Astrocyte (in vitro differentiated cells and primary cell): ENCODE measurements at regions not wholly inside any gene's neighbourhood (a gene's known extent, or its start where the extent isn't known, plus 50 kb on each side); places are given as distances from the start of the nearest gene placed in this dataset.

Source experiments
- DNase-seq: peaks from one replicate; pipeline ENCODE4 v3.0.0-alpha.2; 2010; ENCODE audit warnings: low read depth
- FAIRE-seq: peaks from 2 replicates; lab custom pipeline; 2011; peaks lifted over from hg19 to GRCh38; lab: Jason Lieb, UNC
- H2AFZ ChIP-seq: 2 replicates; pipeline ENCODE4 v1.6.0; 2012; ENCODE audit warnings: low read depth, low read length, inconsistent platforms
- H3K27ac ChIP-seq: 2 replicates; pipeline ENCODE4 v1.5.1; 2011; ENCODE audit warnings: low read depth, low read length, inconsistent platforms
- H3K27me3 ChIP-seq: 2 replicates; pipeline ENCODE4 v1.6.0; 2011; ENCODE audit warnings: low read length, inconsistent platforms; ENCODE audit not compliant: insufficient read depth
- H3K36me3 ChIP-seq: 2 replicates; pipeline ENCODE4 v1.5.1; 2011; ENCODE audit warnings: low read length, inconsistent platforms; ENCODE audit not compliant: insufficient read depth
- H3K4me1 ChIP-seq: 2 replicates; pipeline ENCODE4 v1.5.1; 2011; ENCODE audit warnings: low read length, inconsistent platforms; ENCODE audit not compliant: insufficient read depth
- H3K4me2 ChIP-seq: 2 replicates; pipeline ENCODE4 v1.6.0; 2012; ENCODE audit warnings: low read length, inconsistent platforms
- H3K4me3 ChIP-seq: 2 replicates; pipeline ENCODE4 v1.5.1; 2011; ENCODE audit warnings: low read depth, mild to moderate bottlenecking, low read length, inconsistent platforms; ENCODE audit not compliant: insufficient read depth
- H3K79me2 ChIP-seq: 2 replicates; pipeline ENCODE4 v1.6.0; 2012; ENCODE audit warnings: mild to moderate bottlenecking, low read length, inconsistent platforms; ENCODE audit not compliant: insufficient read depth
- H3K9ac ChIP-seq: 2 replicates; pipeline ENCODE4 v1.6.0; 2012; ENCODE audit warnings: mild to moderate bottlenecking, low read length, inconsistent platforms
- H3K9me3 ChIP-seq: 2 replicates; pipeline ENCODE4 v1.5.1; 2012; ENCODE audit warnings: low read depth, mild to moderate bottlenecking, low read length, inconsistent platforms; ENCODE audit not compliant: insufficient read depth
- H4K20me1 ChIP-seq: 2 replicates; pipeline ENCODE4 v1.6.0; 2012; ENCODE audit warnings: low read length, inconsistent platforms; ENCODE audit not compliant: insufficient read depth
- H3K27ac Mint-ChIP-seq: one replicate; pipeline ENCODE4 v1.8.0; 2021; ENCODE audit warnings: mild to moderate bottlenecking, mixed read lengths; ENCODE audit not compliant: unreplicated experiment
- H3K27me3 Mint-ChIP-seq: one replicate; pipeline ENCODE4 v1.8.0; 2021; ENCODE audit warnings: low read depth, mixed read lengths; ENCODE audit not compliant: unreplicated experiment
- H3K36me3 Mint-ChIP-seq: one replicate; pipeline ENCODE4 v1.8.0; 2021; ENCODE audit warnings: low read depth, mixed read lengths; ENCODE audit not compliant: unreplicated experiment
- H3K4me1 Mint-ChIP-seq: one replicate; pipeline ENCODE4 v1.8.0; 2021; ENCODE audit warnings: low read depth, mixed read lengths; ENCODE audit not compliant: unreplicated experiment
- H3K4me3 Mint-ChIP-seq: one replicate; pipeline ENCODE4 v1.8.0; 2021; ENCODE audit warnings: mild to moderate bottlenecking, moderate library complexity, mixed read lengths; ENCODE audit not compliant: unreplicated experiment
- H3K9me3 Mint-ChIP-seq: one replicate; pipeline ENCODE4 v1.8.0; 2021; ENCODE audit warnings: mild to moderate bottlenecking, mixed read lengths; ENCODE audit not compliant: unreplicated experiment
- CTCF ChIP-seq: IDR thresholded peaks from 2 replicates; pipeline ENCODE4 v1.5.1; 2011; ENCODE audit warnings: low read depth, mild to moderate bottlenecking, inconsistent platforms, low read length, moderate library complexity; ENCODE audit not compliant: insufficient read depth
- EZH2 ChIP-seq: IDR thresholded peaks from 2 replicates; pipeline ENCODE4 v1.6.1; 2012; ENCODE audit warnings: mild to moderate bottlenecking, low read length, inconsistent platforms; ENCODE audit not compliant: insufficient read depth

DNA sequence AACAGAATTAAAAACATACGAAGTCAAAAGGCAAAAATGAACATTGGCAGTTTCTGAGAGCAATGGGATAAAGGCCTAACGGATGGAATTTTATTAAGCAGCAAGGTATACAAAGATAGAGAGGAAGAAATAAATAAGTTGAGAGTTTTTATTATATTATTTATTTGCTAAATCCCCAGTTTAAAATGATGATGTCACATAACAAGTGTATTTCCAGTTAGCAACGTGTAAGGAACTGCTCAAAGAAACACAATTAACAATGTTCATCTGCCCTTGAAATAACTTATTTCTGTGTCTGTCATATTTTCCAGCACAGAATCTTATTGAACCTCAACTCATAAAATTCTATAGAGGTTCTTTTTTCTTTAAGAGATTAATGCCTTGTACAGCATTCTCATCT, 108.6 kb upstream of the TMEM106B start:
- no peak overlapping the region for H3K9ac ChIP-seq
- no peaks in the 10 kb centered on the region for H3K27me3 ChIP-seq
- FAIRE-seq (no peak), DNase-seq (no peak)
- H3K27ac ChIP-seq: no peak overlapping the region
- no peak overlapping the region for H3K27ac Mint-ChIP-seq
- no peaks in the 10 kb centered on the region for H3K79me2 ChIP-seq
- H3K27me3 Mint-ChIP-seq: no peaks in the 10 kb centered on the region
- no peaks in the 10 kb centered on the region for H3K36me3 Mint-ChIP-seq
- no peaks in the 10 kb centered on the region for H3K4me1 Mint-ChIP-seq
- H4K20me1 ChIP-seq: no peaks in the 10 kb centered on the region
- TF ChIP-seq EZH2 (no peak), CTCF (no peak)
- no peak overlapping the region for H2AFZ ChIP-seq
- no peak overlapping the region for H3K4me2 ChIP-seq
- H3K9me3 ChIP-seq: no peaks in the 10 kb centered on the region
- no peak overlapping the region for H3K4me3 Mint-ChIP-seq
- H3K4me1 ChIP-seq: no peaks in the 10 kb centered on the region
- H3K9me3 Mint-ChIP-seq: peaks cover 2% of the 10 kb centered on the region
- H3K36me3 ChIP-seq: no peaks in the 10 kb centered on the region
- no peak overlapping the region for H3K4me3 ChIP-seq

GRCh38 chr7:12103948-12104347, 107.1 kb upstream of the TMEM106B start:
- no peaks in the 10 kb centered on the region for H3K4me1 ChIP-seq
- H3K27ac ChIP-seq: no peak overlapping the region
- H4K20me1 ChIP-seq: no peaks in the 10 kb centered on the region
- H3K27me3 ChIP-seq: no peaks in the 10 kb centered on the region
- Mint-ChIP-seq H3K36me3 (no peaks in the 10 kb centered on the region), H3K27ac (no peak overlapping the region), H3K4me3 (no peak overlapping the region), H3K9me3 (peaks cover 2% of the 10 kb centered on the region), H3K27me3 (no peaks in the 10 kb centered on the region), H3K4me1 (no peaks in the 10 kb centered on the region)
- TF ChIP-seq CTCF: no peak
- no peak for TF ChIP-seq EZH2
- no peak overlapping the region for H3K9ac ChIP-seq
- no peak overlapping the region for H3K4me3 ChIP-seq
- FAIRE-seq (no peak), DNase-seq (peak; percentile 23)
- H3K4me2 ChIP-seq: no peak overlapping the region
- H3K79me2 ChIP-seq: no peaks in the 10 kb centered on the region
- H3K36me3 ChIP-seq: no peaks in the 10 kb centered on the region
- H3K9me3 ChIP-seq: no peaks in the 10 kb centered on the region
- no peak overlapping the region for H2AFZ ChIP-seq

- H3K4me2 ChIP-seq: no peak overlapping the region
- no peak for TF ChIP-seq CTCF
- no peak for TF ChIP-seq EZH2
- peaks cover 13% of the 10 kb centered on the region for H3K27me3 Mint-ChIP-seq
- peaks cover 8% of the 10 kb centered on the region for H3K4me1 ChIP-seq
- peaks cover 2% of the 10 kb centered on the region for H3K4me1 Mint-ChIP-seq
- no peak overlapping the region for H2AFZ ChIP-seq
- no peak overlapping the region for H3K9ac ChIP-seq
- H3K27me3 ChIP-seq: no peaks in the 10 kb centered on the region
- H3K9me3 ChIP-seq: no peaks in the 10 kb centered on the region
- no peak overlapping the region for H3K4me3 ChIP-seq
- no peak overlapping the region for H3K27ac Mint-ChIP-seq
- no peaks in the 10 kb centered on the region for H4K20me1 ChIP-seq
- FAIRE-seq: no peak
- DNase-seq: no peak
- H3K9me3 Mint-ChIP-seq: peaks cover 2% of the 10 kb centered on the region
- H3K36me3 Mint-ChIP-seq: no peaks in the 10 kb centered on the region
- H3K36me3 ChIP-seq: no peaks in the 10 kb centered on the region
- no peak overlapping the region for H3K27ac ChIP-seq
- H3K4me3 Mint-ChIP-seq: no peak overlapping the region
- no peaks in the 10 kb centered on the region for H3K79me2 ChIP-seq
These were observed 103.7 kb upstream of the TMEM106B start for GRCh38 chr7:12107381-12107780.
